PFSK-1 (cell line): ENCODE measurements at regions not wholly inside any gene's neighbourhood (a gene's known extent, or its start where the extent isn't known, plus 50 kb on each side); places are given as distances from the start of the nearest gene placed in this dataset.

Experiments used
- POLR2AphosphoS5 ChIP-seq: IDR thresholded peaks from 2 replicates; pipeline ENCODE4 v1.6.1; 2012; ENCODE audit warnings: low read depth, mild to moderate bottlenecking, control low read depth, low read length, moderate library complexity
- REST ChIP-seq, 2 experiments: IDR thresholded peaks; 2 replicates each; pipeline versions ENCODE4 v1.6.1 to v1.8.0; 2011 to 2012; ENCODE audit warnings: low read depth in 2 of 2, low read length in 2 of 2, control low read depth in 1 of 2, inconsistent platforms in 1 of 2, mild to moderate bottlenecking in 1 of 2, moderate library complexity in 1 of 2; ENCODE audit not compliant: insufficient read depth in 1 of 2
- SIN3A ChIP-seq: IDR thresholded peaks from 2 replicates; pipeline ENCODE4 v1.6.1; 2012; ENCODE audit warnings: mild to moderate bottlenecking, low read length, moderate library complexity, borderline replicate concordance; ENCODE audit not compliant: insufficient read depth

- TF ChIP-seq REST (IDR thresholded peaks at IDR 0.05; ENCODE audit: insufficient read depth in 1 of 2, low read depth in 2 of 2, low read length in 2 of 2) (no peak), SIN3A (no peak), POLR2AphosphoS5 (no peak)
Measured at GRCh38 chr4:62275470-62275869, 1075.3 kb downstream of the ADGRL3 start.
